GM19043 (cell line): ENCODE measurements at regions not wholly inside any gene's neighbourhood (a gene's known extent, or its start where the extent isn't known, plus 50 kb on each side); places are given as distances from the start of the nearest gene placed in this dataset.

Experiments
- ATAC-seq: cut with Tn5 transposase; IDR thresholded peaks from one replicate; pipeline ENCODE4 v1.9.1; 2021; ENCODE audit warnings: low read depth; ENCODE audit not compliant: unreplicated experiment

- ATAC-seq: no peak
These were observed 519.7 kb upstream of the RGMA start for GRCh38 chr15:93608643-93609148.

GRCh38 chr15:93603550-93603949 is 514.5 kb upstream of the RGMA start:
- no peak for ATAC-seq

GRCh38 chr15:93587059-93587521 is 498.1 kb upstream of the RGMA start:
- no peak for ATAC-seq

- no peak for ATAC-seq
These were observed 496.0 kb upstream of the RGMA start for GRCh38 chr15:93585012-93585411.

- ATAC-seq: no peak
These were observed 495.0 kb upstream of the RGMA start for GRCh38 chr15:93583968-93584367.

GRCh38 chr15:93583552-93583951 is 494.5 kb upstream of the RGMA start:
- no peak for ATAC-seq

GRCh38 chr15:93570527-93570926 is 481.5 kb upstream of the RGMA start:
- no peak for ATAC-seq

- no peak for ATAC-seq
These were observed 477.8 kb upstream of the RGMA start for GRCh38 chr15:93566762-93567161.

- no peak for ATAC-seq
These were observed 476.2 kb upstream of the RGMA start for GRCh38 chr15:93565201-93565600.

GRCh38 chr15:93563218-93563617 is 474.2 kb upstream of the RGMA start:
- ATAC-seq: no peak

GRCh38 chr15:93562395-93563123 is 473.5 kb upstream of the RGMA start:
- ATAC-seq: no peak

- no peak for ATAC-seq
These were observed 468.7 kb upstream of the RGMA start for GRCh38 chr15:93557696-93558095.

- no peak for ATAC-seq
These were observed 464.3 kb upstream of the RGMA start for GRCh38 chr15:93553167-93553935.

- no peak for ATAC-seq
These were observed 454.1 kb upstream of the RGMA start for GRCh38 chr15:93543093-93543492.

GRCh38 chr15:93527374-93528050 is 438.5 kb upstream of the RGMA start:
- no peak for ATAC-seq

- ATAC-seq: no peak
These were observed 435.4 kb upstream of the RGMA start for GRCh38 chr15:93524432-93524831.

GRCh38 chr15:93523481-93523880 is 434.5 kb upstream of the RGMA start:
- no peak for ATAC-seq

GRCh38 chr15:93520206-93520605 is 431.2 kb upstream of the RGMA start:
- ATAC-seq: no peak

- no peak for ATAC-seq
These were observed 430.6 kb upstream of the RGMA start for GRCh38 chr15:93519599-93519998.

GRCh38 chr15:93517176-93517575 is 428.2 kb upstream of the RGMA start:
- no peak for ATAC-seq
